Lung microvascular endothelial cell (primary cell): ENCODE measurements at regions not wholly inside any gene's neighbourhood (a gene's known extent, or its start where the extent isn't known, plus 50 kb on each side); places are given as distances from the start of the nearest gene placed in this dataset.
"Not testable (repeated sequence)": the region's sequence is repeated elsewhere in the genome, so short reads cannot be mapped to it uniquely, and the experiment has no call there.

Experiments
- DNase-seq, 2 donors: peaks; one replicate each; pipeline versions ENCODE4 v3.0.0 to v3.0.0-alpha.2; 2010; ENCODE audit warnings: low read depth in 2 of 2

DNA sequence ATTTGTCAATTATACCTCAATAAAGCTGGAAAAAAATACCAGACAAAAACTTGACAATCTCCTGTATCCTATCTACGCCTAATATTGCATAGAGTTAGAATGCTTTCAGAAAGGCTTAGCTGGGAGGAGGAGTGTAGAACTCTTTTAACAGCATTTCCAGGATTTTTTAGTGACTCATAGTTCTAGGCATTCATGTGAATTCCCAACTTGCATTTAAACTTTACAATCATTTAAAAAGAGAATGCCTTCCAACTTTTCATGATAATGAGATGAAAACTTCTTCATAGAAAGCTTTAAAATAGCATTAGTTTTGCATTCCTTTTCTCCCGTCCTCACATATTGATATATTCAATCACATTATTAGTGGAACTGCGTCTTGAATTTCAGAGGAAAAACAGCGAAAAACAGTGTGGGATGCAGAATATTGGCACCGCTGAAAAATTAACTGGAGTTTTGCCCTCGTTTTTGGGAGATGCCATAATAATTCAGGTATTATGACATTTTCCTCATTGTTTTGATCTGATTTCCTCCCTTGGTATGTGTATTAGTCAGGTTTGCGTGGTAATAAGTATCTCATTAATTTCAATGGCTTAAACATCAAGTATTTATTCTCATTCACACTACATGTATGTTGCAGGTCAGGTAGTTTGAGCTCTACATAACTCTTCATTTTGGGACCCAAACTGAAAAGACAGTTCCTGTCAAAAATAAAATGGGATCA, 293.2 kb upstream of the FIGN start:
- DNase-seq: no peak

DNA sequence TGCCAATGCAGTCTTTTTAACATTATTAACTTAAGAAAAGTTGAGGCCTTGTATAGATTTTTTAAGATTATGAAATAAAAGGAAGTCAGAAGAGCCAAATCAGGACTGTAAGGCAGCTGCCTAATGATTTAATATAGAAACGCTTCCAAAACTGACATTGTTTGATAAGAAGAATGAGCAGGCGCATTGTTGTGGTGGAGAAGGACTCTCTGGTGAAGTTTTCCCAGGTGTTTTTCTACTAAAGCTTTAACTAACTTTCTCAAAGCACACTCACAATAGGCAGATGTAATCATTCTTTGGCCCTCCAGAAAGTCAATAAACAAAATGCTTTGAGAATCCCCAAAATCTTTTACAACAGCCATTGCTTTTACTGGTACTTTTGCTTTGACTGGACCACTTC, 288.6 kb upstream of the FIGN start:
- no peak for DNase-seq

- DNase-seq: no peak
These were observed 288.1 kb upstream of the FIGN start for GRCh38 chr2:164023896-164024295.

- no peak for DNase-seq
These were observed 279.7 kb upstream of the FIGN start for GRCh38 chr2:164015328-164016123.

DNA sequence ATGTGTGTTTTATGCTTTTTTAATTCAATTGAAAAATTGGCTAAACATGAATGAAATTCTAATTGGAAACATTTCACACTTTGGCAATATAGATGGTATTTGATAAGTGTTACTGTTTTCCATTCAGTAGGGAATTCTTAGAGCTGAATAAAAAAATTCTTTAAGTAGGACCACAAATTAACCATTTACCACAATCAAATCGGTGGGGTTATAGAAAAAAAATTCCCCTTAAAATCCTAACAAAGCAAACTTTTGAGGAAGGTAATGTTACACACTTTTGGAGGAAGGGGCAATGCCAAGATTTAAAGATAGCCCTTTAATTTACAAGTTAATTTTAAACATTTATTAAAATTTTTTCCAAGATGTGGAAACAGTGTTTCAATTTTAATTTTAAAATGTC, 279.0 kb upstream of the FIGN start:
- DNase-seq: no peak

- DNase-seq: no peak
These were observed 278.4 kb upstream of the FIGN start for GRCh38 chr2:164014068-164014731.

GRCh38 chr2:164012581-164012980, 276.8 kb upstream of the FIGN start:
- no peak for DNase-seq

- no peak for DNase-seq
These were observed 274.0 kb upstream of the FIGN start for GRCh38 chr2:164009756-164010337.

- no peak for DNase-seq
These were observed 272.9 kb upstream of the FIGN start for GRCh38 chr2:164008752-164009151.

- no peak for DNase-seq
These were observed 270.9 kb upstream of the FIGN start for GRCh38 chr2:164006704-164007103.

DNA sequence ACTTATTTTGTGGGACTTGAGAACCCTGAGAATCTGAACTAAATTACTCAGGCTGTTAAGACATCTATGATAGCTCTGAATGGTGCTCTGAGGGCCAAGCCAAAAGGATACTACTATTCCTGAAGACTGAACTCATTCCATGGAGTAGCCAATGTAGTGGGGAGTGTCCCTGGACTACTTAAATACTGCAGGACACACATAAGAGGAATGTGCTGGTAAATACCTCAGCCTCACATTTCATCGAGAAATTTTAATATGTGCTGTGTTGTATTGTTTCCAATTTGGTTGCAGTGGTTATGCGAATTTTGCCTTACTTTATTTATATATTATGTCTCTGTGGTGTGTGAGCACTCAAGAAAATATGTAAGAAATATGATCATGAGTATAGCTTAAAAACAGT, 264.4 kb upstream of the FIGN start:
- no peak for DNase-seq

GRCh38 chr2:163997466-163997865, 261.7 kb upstream of the FIGN start:
- no peak for DNase-seq

DNA sequence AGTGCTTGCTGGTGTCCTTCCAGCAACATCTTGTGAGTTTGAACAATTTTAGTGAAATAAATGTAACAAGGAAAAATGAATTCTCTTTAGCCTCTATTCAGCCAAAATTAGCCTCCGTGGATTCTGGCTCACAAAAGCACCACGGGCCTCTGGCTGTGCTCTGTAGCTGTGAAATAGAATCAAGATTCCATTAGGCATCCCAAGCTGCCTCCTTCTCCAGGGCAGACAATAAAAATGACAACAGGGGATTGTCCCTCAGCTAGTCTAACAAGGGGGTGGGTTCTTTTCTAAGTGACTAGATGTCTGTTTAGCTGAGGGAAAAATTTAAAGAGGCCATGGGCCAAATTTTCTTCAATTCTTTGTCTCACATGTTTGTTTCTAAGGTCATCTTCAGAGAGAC, 254.7 kb upstream of the FIGN start:
- DNase-seq: no peak

DNA sequence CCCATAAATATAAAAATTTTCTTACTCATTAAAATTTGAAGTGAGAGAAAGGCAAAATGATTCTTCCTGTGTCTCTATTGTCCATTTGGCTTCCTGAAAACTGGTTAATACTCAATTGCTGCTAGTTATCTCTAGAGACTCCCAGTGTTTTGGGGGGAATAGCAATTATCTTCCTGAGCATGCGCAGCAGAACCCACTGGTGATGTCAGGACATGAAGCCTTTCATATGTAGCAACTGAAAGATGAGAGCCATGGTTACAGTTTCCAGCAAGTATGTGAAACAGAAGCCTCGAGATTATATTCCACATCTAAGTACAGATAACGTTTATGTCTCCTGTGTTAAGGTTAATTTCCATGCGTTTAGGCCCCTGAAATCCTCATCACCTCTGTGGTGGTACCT, 254.3 kb upstream of the FIGN start:
- no peak for DNase-seq

DNA sequence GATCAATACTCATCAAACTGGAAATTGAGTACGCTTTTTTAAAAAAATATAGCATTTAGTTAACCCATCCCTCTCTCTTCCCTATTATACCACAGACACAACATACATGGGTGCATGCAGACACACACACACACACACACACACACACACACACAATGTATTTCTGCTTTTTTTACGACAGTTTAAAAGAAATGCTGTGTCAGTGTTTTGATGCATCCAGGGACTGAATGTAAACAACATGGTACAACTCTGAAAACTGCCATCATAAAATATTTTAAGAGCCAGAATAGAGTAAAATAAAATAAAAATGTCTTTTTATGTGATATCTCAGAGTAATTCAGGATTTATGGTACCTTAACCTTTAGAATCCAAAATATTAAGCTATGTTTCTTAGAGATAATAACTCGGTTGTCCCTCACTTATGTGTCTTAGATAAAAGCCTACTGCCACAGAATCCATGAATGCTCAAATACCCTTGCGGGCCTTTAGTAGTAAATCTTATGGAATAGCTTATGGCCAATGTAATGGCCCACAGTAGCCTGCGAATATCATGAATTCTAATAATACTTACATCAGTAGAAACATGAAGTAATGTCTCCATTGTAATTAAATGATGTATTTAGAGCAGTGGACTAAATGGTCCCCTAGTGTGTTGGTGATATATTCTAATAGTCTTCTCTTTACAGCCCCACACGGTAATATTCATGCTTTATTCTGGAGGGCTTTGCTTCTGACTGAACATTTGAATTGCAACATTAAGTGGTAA, 251.6 kb upstream of the FIGN start:
- no peak for DNase-seq

- no peak for DNase-seq
These were observed 249.2 kb upstream of the FIGN start for GRCh38 chr2:163984986-163985385.

- no peak for DNase-seq
These were observed 248.1 kb upstream of the FIGN start for GRCh38 chr2:163983911-163984310.

- no peak for DNase-seq
These were observed 247.1 kb upstream of the FIGN start for GRCh38 chr2:163982938-163983337.

DNA sequence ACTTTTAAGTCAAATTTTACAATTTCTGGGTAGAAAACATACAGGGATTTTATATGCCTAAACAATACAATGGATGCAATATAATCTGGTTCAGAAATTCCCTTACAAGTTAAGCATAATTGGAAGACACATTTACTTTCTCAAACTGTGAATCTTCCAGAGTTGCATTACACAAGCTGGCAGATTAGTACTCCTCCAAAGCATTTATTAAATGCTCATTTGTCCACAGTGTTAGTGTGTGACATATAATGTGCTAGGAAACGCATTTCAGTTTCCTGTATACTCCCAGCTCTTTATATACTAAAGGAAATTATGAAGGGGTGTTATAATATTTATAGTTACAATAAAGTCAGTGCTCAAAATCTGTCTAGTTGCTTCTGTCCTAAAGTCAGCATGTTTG, 239.0 kb upstream of the FIGN start:
- DNase-seq: no peak

- no peak for DNase-seq
These were observed 234.4 kb upstream of the FIGN start for GRCh38 chr2:163970058-163970813.

GRCh38 chr2:163964278-163964677, 228.5 kb upstream of the FIGN start:
- not testable (repeated sequence) for DNase-seq
